ENCODE measurements at regions not wholly inside any gene's neighbourhood (a gene's known extent, or its start where the extent isn't known, plus 50 kb on each side); places are given as distances from the start of the nearest gene placed in this dataset.

GRCh38 chr14:101174980-101175606 is 271.6 kb upstream of the RTL1 start:
- Histone ChIP-seq H3K18ac (ENCODE audit: low read depth, low read length) (no peak overlapping the region), H2AK9ac (replicated peaks; ENCODE audit: low read depth, low read length, poor library complexity) (no peak overlapping the region), H2AK5ac (ENCODE audit: low read depth, low read length) (no peak overlapping the region), H4K20me1 (ENCODE audit: insufficient read depth, low read length) (no peaks in the 10 kb centered on the region), H3K79me1 (ENCODE audit: low read depth in 1 of 2, low read length in 2 of 2) (no peaks in the 10 kb centered on the region), H2BK15ac (ENCODE audit: low read depth, low read length) (no peak overlapping the region), H3K14ac (replicated peaks; ENCODE audit: low read depth, low read length) (no peak overlapping the region), H3K9me1 (ENCODE audit: insufficient read depth, low read length) (no peaks in the 10 kb centered on the region), H2BK120ac (ENCODE audit: low read depth, low read length) (no peak overlapping the region), H3K27me3 (ENCODE audit: control insufficient read depth, insufficient read depth, low read length) (peaks cover 1% of the 10 kb centered on the region; the same call in 1 of the 2 replicates), H3K4me3 (ENCODE audit: insufficient read depth, low read depth, low read length) (no peak overlapping the region), H3K9me3 (ENCODE audit: control insufficient read depth, insufficient read depth, low read length) (peaks cover 8% of the 10 kb centered on the region), H3K36me3 (ENCODE audit: control insufficient read depth, insufficient read depth, low read length) (no peaks in the 10 kb centered on the region), H2BK5ac (ENCODE audit: low read depth, low read length, poor library complexity, severe bottlenecking) (no peak overlapping the region), H3K9ac (ENCODE audit: low read depth, low read length) (no peak overlapping the region), H4K91ac (ENCODE audit: insufficient read depth, low read depth, low read length) (no peak overlapping the region), H2BK20ac (ENCODE audit: low read depth, low read length) (no peak overlapping the region), H3K4ac (ENCODE audit: low read depth, low read length) (no peak overlapping the region), H3K23ac (ENCODE audit: low read depth, low read length) (no peak overlapping the region), H3K56ac (ENCODE audit: extremely low read depth, insufficient read depth, low read length) (no peak overlapping the region), H3K4me2 (ENCODE audit: low read depth, low read length) (no peak overlapping the region), H3K27ac (ENCODE audit: insufficient read depth, low read length) (no peak overlapping the region), H3K4me1 (ENCODE audit: control insufficient read depth, insufficient read depth, low read length) (no peaks in the 10 kb centered on the region), H4K5ac (ENCODE audit: low read depth, low read length) (no peak overlapping the region), H4K8ac (ENCODE audit: low read depth in 2 of 2, low read length in 2 of 2) (no peak overlapping the region), H2AFZ (replicated peaks; ENCODE audit: low read length, poor library complexity) (no peak overlapping the region)
- no TSS peak for BruUV-seq (replicated peaks)
- TF ChIP-seq CHD1 (IDR thresholded peaks at IDR 0.05; ENCODE audit: low read depth, low read length) (no peak), RCOR1 (IDR thresholded peaks at IDR 0.05; ENCODE audit: insufficient replicate concordance, low read length) (no peak), CEBPB (IDR thresholded peaks at IDR 0.05; ENCODE audit: low read depth, low read length) (no peak), MAZ (IDR thresholded peaks at IDR 0.05; ENCODE audit: borderline replicate concordance, low read depth, low read length) (no peak), RFX5 (IDR thresholded peaks at IDR 0.05; ENCODE audit: low read depth, low read length) (no peak), RAD21 (IDR thresholded peaks at IDR 0.05; ENCODE audit: low read length) (no peak), USF2 (IDR thresholded peaks at IDR 0.05; ENCODE audit: low read depth, low read length) (no peak), BHLHE40 (IDR thresholded peaks at IDR 0.05; ENCODE audit: low read depth, low read length) (no peak), CTCF (conservative IDR thresholded peaks at IDR 0.05; ENCODE audit: low read depth, low read length) (no peak), SMC3 (IDR thresholded peaks at IDR 0.05; ENCODE audit: low read depth, low read length) (no peak), ELK1 (IDR thresholded peaks at IDR 0.05; ENCODE audit: borderline replicate concordance, low read depth, low read length) (no peak), MXI1 (IDR thresholded peaks at IDR 0.05; ENCODE audit: borderline replicate concordance, low read depth, low read length) (no peak), MAFK (IDR thresholded peaks at IDR 0.05; ENCODE audit: low read depth, low read length) (no peak), POLR2A (IDR thresholded peaks at IDR 0.05; ENCODE audit: low read depth, low read length) (no peak), NFE2L2 (IDR thresholded peaks at IDR 0.05; ENCODE audit: low read depth, low read length) (no peak), FOS (IDR thresholded peaks at IDR 0.05; ENCODE audit: low read depth, low read length) (no peak)
- WGBS, 2 experiments (ENCODE audit: extremely low coverage in 2 of 2, insufficient read length in 1 of 2), result no CpG with 5 or more reads among the region's 9 CpGs
- in situ Hi-C loops (cut with MboI; ENCODE audit: low sequenced_read_pairs) (no loop called here), dilution Hi-C loops (cut with HindIII; ENCODE audit: low sequenced_read_pairs, unreplicated experiment) (no loop called here), intact Hi-C loops (cut with micrococcal nuclease) (no loop called here)
- CTCF ChIA-PET, result no interaction called here
- POLR2A ChIA-PET (ENCODE audit: unreplicated experiment), result no interaction called here
- ATAC-seq (ENCODE audit: low read depth) (no peak), DNase-seq (no peak)
